ENCODE measurements at regions not wholly inside any gene's neighbourhood (a gene's known extent, or its start where the extent isn't known, plus 50 kb on each side); places are given as distances from the start of the nearest gene placed in this dataset.

DNA sequence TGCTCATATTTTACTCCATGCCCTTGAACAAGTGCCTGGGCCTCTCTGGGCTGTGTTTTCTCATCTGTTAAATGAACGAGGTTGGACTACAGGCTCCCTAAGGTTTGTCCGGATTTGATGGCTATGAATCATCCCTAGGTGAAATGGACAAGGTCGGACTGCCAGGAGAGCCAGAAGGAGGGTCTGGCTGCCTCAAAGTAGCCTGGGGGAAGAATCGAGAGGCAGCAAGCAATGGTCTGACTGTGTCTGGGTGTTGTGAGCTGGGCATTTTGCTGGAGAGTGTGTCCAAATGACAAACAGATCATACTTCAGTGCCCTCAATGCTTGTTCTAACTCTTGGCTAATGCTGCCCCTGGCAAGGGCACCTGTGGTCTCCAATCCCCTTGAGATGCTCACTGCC is 730.9 kb downstream of the PTPRU start:
- TF ChIP-seq, protein P1, sequence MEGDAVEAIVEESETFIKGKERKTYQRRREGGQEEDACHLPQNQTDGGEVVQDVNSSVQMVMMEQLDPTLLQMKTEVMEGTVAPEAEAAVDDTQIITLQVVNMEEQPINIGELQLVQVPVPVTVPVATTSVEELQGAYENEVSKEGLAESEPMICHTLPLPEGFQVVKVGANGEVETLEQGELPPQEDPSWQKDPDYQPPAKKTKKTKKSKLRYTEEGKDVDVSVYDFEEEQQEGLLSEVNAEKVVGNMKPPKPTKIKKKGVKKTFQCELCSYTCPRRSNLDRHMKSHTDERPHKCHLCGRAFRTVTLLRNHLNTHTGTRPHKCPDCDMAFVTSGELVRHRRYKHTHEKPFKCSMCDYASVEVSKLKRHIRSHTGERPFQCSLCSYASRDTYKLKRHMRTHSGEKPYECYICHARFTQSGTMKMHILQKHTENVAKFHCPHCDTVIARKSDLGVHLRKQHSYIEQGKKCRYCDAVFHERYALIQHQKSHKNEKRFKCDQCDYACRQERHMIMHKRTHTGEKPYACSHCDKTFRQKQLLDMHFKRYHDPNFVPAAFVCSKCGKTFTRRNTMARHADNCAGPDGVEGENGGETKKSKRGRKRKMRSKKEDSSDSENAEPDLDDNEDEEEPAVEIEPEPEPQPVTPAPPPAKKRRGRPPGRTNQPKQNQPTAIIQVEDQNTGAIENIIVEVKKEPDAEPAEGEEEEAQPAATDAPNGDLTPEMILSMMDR (IDR thresholded peaks at IDR 0.05; ENCODE audit: low read depth, low read length, poor library complexity, severe bottlenecking), result no peak
- no peak for TF ChIP-seq EZH2phosphoT487 (IDR thresholded peaks at IDR 0.05; ENCODE audit: borderline replicate concordance, low read length)
